Caco-2 (cell line): ENCODE measurements at regions not wholly inside any gene's neighbourhood (a gene's known extent, or its start where the extent isn't known, plus 50 kb on each side); places are given as distances from the start of the nearest gene placed in this dataset.

ENCODE experiments used
- BruUV-seq: library from RNA; stranded (reverse); fragments of 400-500 nt; replicated peaks from 2 replicates; lab custom pipeline; 2021; lab: Mats Ljungman, UMichigan
- CTCF ChIA-PET: fragments of 300-600 bp; sonication (Branson Sonifier 250); formaldehyde crosslinking; loops from one replicate; lab custom pipeline; 2022; ENCODE audit warnings: antibody characterized with exemption; lab: Charles Lee
- POLR2A ChIA-PET: fragments of 300-600 bp; sonication (Branson Sonifier 250); formaldehyde crosslinking; loops from one replicate; lab custom pipeline; 2022; ENCODE audit warnings: antibody characterized with exemption; lab: Charles Lee
- DNase-seq, 2 experiments: peaks; one replicate each; pipeline versions ENCODE4 v3.0.0 to v3.0.0-alpha.2; 2020 to 2022
- H3K27me3 ChIP-seq: replicated peaks from 2 replicates; pipeline ENCODE4 v1.6.0; 2011; ENCODE audit warnings: low read length; ENCODE audit not compliant: control insufficient read depth, insufficient read depth
- H3K36me3 ChIP-seq: 2 replicates; pipeline ENCODE4 v1.5.1; 2011; ENCODE audit warnings: low read length; ENCODE audit not compliant: control insufficient read depth, insufficient read depth
- H3K4me1 ChIP-seq: fragments of 250-450 bp; sonication (Bioruptor Pico); 2 replicates; pipeline ENCODE4 v1.5.1; 2020; ENCODE audit warnings: mild to moderate bottlenecking
- H3K4me3 ChIP-seq: 2 replicates; pipeline ENCODE4 v1.5.1; 2011; ENCODE audit warnings: low read depth, mild to moderate bottlenecking, control low read depth, low read length
- H3K9me3 ChIP-seq: fragments of 250-450 bp; sonication (Bioruptor Pico); 2 replicates; pipeline ENCODE4 v1.5.1; 2020; ENCODE audit warnings: mild to moderate bottlenecking, moderate library complexity
- H3K27ac Mint-ChIP-seq: one replicate; pipeline ENCODE4 v1.8.0; 2022; ENCODE audit warnings: mixed read lengths; ENCODE audit not compliant: unreplicated experiment
- H3K27me3 Mint-ChIP-seq: one replicate; pipeline ENCODE4 v1.8.0; 2022; ENCODE audit warnings: mixed read lengths; ENCODE audit not compliant: insufficient read depth, unreplicated experiment
- H3K36me3 Mint-ChIP-seq: one replicate; pipeline ENCODE4 v1.8.0; 2022; ENCODE audit warnings: mild to moderate bottlenecking, mixed read lengths; ENCODE audit not compliant: insufficient read depth, unreplicated experiment
- H3K4me1 Mint-ChIP-seq: one replicate; pipeline ENCODE4 v1.8.0; 2022; ENCODE audit warnings: low read depth, mixed read lengths; ENCODE audit not compliant: unreplicated experiment
- H3K4me3 Mint-ChIP-seq: one replicate; pipeline ENCODE4 v1.8.0; 2022; ENCODE audit warnings: mild to moderate bottlenecking, moderate library complexity, mixed read lengths; ENCODE audit not compliant: unreplicated experiment
- H3K9me3 Mint-ChIP-seq: one replicate; pipeline ENCODE4 v1.8.0; 2022; ENCODE audit warnings: mixed read lengths; ENCODE audit not compliant: unreplicated experiment
- intact Hi-C: fragments of 100-400 bp; cut with micrococcal nuclease; formaldehyde crosslinking; loops from one replicate; pipeline ENCODE4 v1.10.0; 2022; ENCODE audit not compliant: unreplicated experiment
- TF ChIP-seq, protein P1 (sequence below), 2 experiments: fragments of 200-600 bp in 1 of 2; IDR thresholded peaks; 1 replicate in 1 of 2; 2 replicates in 1 of 2; pipeline versions ENCODE4 v1.5.1 to v1.8.0; 2011 to 2022; ENCODE audit warnings: antibody characterized with exemption in 1 of 2, control low read depth in 1 of 2, inconsistent platforms in 1 of 2, low read depth in 1 of 2, low read length in 1 of 2, mild to moderate bottlenecking in 1 of 2, moderate library complexity in 1 of 2; ENCODE audit not compliant: insufficient read depth in 1 of 2, severe bottlenecking in 1 of 2, unreplicated experiment in 1 of 2

DNA sequence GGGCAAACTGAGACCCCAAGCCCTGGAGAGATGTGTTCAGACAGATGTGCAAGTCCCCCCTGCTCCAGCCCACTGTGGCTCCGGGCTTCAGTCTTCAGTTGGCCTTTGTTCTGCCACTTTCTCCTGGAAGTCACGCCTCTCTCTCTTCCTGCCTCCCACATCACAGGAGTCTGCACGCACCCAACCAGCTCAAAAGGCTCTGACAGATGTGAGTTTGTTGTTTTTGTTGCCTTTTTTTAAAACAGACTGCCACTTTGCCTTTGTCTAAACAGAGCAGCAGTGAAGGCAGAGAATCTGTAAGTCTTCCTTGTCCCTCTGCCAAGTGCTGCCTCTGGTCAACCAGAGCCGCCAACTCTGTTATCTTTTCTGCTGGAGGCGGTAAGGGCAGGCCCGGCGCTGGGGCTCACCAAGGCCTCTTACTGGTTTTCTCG, 149.7 kb downstream of the TFAP2C start:
- Mint-ChIP-seq H3K27ac (no peak overlapping the region), H3K4me1 (no peaks in the 10 kb centered on the region), H3K4me3 (no peak overlapping the region), H3K27me3 (peaks cover 14% of the 10 kb centered on the region), H3K9me3 (no peaks in the 10 kb centered on the region), H3K36me3 (no peaks in the 10 kb centered on the region)
- BruUV-seq = no TSS peak
- Histone ChIP-seq H3K27me3 (no peaks in the 10 kb centered on the region; the same call in 1 of the 2 replicates), H3K4me1 (no peaks in the 10 kb centered on the region), H3K4me3 (no peak overlapping the region), H3K36me3 (no peaks in the 10 kb centered on the region), H3K9me3 (no peaks in the 10 kb centered on the region)
- intact Hi-C loops = no loop called here
- TF ChIP-seq, protein P1, sequence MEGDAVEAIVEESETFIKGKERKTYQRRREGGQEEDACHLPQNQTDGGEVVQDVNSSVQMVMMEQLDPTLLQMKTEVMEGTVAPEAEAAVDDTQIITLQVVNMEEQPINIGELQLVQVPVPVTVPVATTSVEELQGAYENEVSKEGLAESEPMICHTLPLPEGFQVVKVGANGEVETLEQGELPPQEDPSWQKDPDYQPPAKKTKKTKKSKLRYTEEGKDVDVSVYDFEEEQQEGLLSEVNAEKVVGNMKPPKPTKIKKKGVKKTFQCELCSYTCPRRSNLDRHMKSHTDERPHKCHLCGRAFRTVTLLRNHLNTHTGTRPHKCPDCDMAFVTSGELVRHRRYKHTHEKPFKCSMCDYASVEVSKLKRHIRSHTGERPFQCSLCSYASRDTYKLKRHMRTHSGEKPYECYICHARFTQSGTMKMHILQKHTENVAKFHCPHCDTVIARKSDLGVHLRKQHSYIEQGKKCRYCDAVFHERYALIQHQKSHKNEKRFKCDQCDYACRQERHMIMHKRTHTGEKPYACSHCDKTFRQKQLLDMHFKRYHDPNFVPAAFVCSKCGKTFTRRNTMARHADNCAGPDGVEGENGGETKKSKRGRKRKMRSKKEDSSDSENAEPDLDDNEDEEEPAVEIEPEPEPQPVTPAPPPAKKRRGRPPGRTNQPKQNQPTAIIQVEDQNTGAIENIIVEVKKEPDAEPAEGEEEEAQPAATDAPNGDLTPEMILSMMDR (IDR thresholded peaks at IDR 0.05; ENCODE audit: insufficient read depth in 1 of 2, low read depth in 1 of 2, low read length in 1 of 2, severe bottlenecking in 1 of 2, unreplicated experiment in 1 of 2) = no peak
- ChIA-PET CTCF (no interaction called here), POLR2A (no interaction called here)
- DNase-seq = no peak

DNA sequence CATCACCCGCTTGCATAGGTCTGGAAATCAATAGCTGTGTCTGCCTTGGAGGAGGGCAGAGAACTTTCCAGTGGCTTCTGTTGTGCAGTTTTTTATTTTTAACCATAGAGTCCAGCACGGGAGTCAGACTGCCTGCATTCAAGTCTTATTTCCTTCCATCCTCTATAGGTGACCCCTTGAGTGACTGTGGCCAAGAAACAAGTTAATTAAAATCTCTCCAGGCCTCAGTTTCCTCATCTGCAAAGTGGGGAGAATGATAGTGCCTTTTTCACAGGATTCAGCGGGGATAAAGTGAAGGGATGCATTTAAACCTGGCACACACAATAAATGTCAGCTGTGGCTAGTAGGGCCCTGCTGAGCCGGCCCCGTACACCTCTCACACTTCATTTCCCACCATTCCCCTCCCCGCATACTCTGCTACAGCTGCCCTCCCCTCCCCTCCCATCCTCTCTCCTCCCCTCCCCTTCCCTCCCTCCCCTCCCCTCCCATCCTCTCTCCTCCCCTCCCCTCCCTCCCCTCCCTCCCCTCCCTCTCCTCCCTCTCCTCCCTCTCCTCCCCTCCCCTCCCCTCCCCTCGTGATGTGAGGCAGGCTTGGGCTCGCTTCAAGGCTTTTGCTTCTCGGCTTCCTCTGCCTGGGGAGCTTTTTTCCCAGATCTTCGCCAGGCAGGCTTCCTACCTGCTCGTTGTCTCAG, 150.5 kb downstream of the TFAP2C start:
- no peaks in the 10 kb centered on the region for H3K9me3 Mint-ChIP-seq
- ChIA-PET POLR2A (no interaction called here), CTCF (no interaction called here)
- no peak overlapping the region for H3K4me3 Mint-ChIP-seq
- no peak overlapping the region for H3K27ac Mint-ChIP-seq
- peaks cover 16% of the 10 kb centered on the region for H3K27me3 Mint-ChIP-seq
- intact Hi-C loops = no loop called here
- TF ChIP-seq, protein P1 (IDR thresholded peaks at IDR 0.05; ENCODE audit: insufficient read depth in 1 of 2, low read depth in 1 of 2, low read length in 1 of 2, severe bottlenecking in 1 of 2, unreplicated experiment in 1 of 2) = no peak
- H3K36me3 Mint-ChIP-seq = no peaks in the 10 kb centered on the region
- Histone ChIP-seq H3K36me3 (no peaks in the 10 kb centered on the region), H3K9me3 (no peaks in the 10 kb centered on the region), H3K4me3 (no peak overlapping the region), H3K27me3 (no peaks in the 10 kb centered on the region; the same call in 1 of the 2 replicates), H3K4me1 (no peaks in the 10 kb centered on the region)
- DNase-seq = no peak
- BruUV-seq = no TSS peak
- no peaks in the 10 kb centered on the region for H3K4me1 Mint-ChIP-seq

DNA sequence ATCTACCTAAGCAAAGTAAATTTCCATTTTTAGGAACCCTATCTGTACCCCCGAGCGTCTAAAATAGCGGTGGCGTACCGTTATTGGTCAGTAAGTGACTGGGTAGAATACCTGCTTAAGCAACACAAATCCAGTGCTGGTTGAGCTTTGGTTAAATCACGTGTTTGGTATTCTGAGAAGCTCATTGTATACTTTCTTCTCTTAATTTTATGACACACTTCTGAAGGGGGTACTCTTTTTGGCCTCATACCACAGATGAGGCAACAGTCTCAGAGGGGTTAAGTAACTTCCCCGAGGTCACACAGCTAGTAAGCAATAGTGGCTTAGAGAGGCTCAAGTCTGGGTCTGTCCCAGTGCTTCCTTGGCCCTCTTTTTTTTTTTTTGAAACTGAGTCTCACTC, 151.2 kb downstream of the TFAP2C start:
- POLR2A ChIA-PET = no interaction called here
- H3K36me3 Mint-ChIP-seq = no peaks in the 10 kb centered on the region
- H3K27ac Mint-ChIP-seq = no peak overlapping the region
- H3K4me3 ChIP-seq = no peak overlapping the region
- no peak overlapping the region for H3K4me3 Mint-ChIP-seq
- H3K36me3 ChIP-seq = no peaks in the 10 kb centered on the region
- TF ChIP-seq, protein P1 (IDR thresholded peaks at IDR 0.05; ENCODE audit: insufficient read depth in 1 of 2, low read depth in 1 of 2, low read length in 1 of 2, severe bottlenecking in 1 of 2, unreplicated experiment in 1 of 2) = no peak
- H3K27me3 ChIP-seq = no peaks in the 10 kb centered on the region
- CTCF ChIA-PET = no interaction called here
- intact Hi-C loops = no loop called here
- H3K4me1 Mint-ChIP-seq = no peaks in the 10 kb centered on the region
- H3K9me3 ChIP-seq = no peaks in the 10 kb centered on the region
- no peak for DNase-seq
- H3K4me1 ChIP-seq = no peaks in the 10 kb centered on the region
- no TSS peak for BruUV-seq
- H3K9me3 Mint-ChIP-seq = no peaks in the 10 kb centered on the region
- H3K27me3 Mint-ChIP-seq = peaks cover 17% of the 10 kb centered on the region
